Neural crest cell (in vitro differentiated cells): ENCODE measurements at regions not wholly inside any gene's neighbourhood (a gene's known extent, or its start where the extent isn't known, plus 50 kb on each side); places are given as distances from the start of the nearest gene placed in this dataset.

ENCODE experiments used
- DNase-seq: peaks from one replicate; pipeline ENCODE4 v3.0.0; 2021; ENCODE audit warnings: low read depth, mixed read lengths, low spot score
- H3K27ac Mint-ChIP-seq: one replicate; pipeline ENCODE4 v1.8.0; 2021; ENCODE audit warnings: mild to moderate bottlenecking, mixed read lengths; ENCODE audit not compliant: unreplicated experiment
- H3K27me3 Mint-ChIP-seq: 2 replicates; pipeline ENCODE4 v1.8.0; 2021; ENCODE audit warnings: low read depth, mild to moderate bottlenecking, mixed read lengths
- H3K36me3 Mint-ChIP-seq: 2 replicates; pipeline ENCODE4 v1.8.0; 2021; ENCODE audit warnings: low read depth, mild to moderate bottlenecking, mixed read lengths
- H3K4me1 Mint-ChIP-seq: 2 replicates; pipeline ENCODE4 v1.8.0; 2021; ENCODE audit warnings: mixed read lengths
- H3K4me3 Mint-ChIP-seq: one replicate; pipeline ENCODE4 v1.8.0; 2021; ENCODE audit warnings: mild to moderate bottlenecking, mixed read lengths
- H3K9me3 Mint-ChIP-seq: 2 replicates; pipeline ENCODE4 v1.8.0; 2021; ENCODE audit warnings: mixed read lengths
- TF ChIP-seq, protein P1 (sequence below): fragments of 200-600 bp; sonication (generic); conservative IDR thresholded peaks from 2 replicates; pipeline ENCODE4 v1.5.0; 2021; ENCODE audit warnings: antibody characterized with exemption, mild to moderate bottlenecking

DNA sequence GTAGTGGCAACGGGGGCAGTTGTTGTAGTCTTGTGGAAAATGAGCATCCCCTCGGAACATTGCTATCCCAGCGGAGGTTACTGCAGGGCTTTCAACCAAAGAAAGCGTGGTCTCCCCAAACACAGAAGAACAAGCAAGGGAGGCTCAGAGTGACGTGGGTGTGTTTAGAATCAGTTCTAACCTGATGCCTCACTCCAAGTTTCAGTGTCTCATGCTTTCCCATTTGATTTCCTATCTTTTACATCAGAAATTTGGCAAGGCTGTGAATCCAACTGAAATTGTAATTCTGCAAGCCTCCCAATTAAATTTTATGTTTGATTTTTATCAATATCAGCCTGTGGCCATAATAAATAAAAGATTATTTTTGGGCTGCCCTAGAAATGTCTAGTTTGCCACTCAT lies 156.1 kb upstream of the LNX1 start:
- Mint-ChIP-seq H3K27me3 (peaks cover 8% of the 10 kb centered on the region), H3K9me3 (no peaks in the 10 kb centered on the region), H3K4me3 (no peak overlapping the region), H3K27ac (no peak overlapping the region), H3K4me1 (no peaks in the 10 kb centered on the region), H3K36me3 (no peaks in the 10 kb centered on the region)
- no peak for DNase-seq
- TF ChIP-seq, protein P1, sequence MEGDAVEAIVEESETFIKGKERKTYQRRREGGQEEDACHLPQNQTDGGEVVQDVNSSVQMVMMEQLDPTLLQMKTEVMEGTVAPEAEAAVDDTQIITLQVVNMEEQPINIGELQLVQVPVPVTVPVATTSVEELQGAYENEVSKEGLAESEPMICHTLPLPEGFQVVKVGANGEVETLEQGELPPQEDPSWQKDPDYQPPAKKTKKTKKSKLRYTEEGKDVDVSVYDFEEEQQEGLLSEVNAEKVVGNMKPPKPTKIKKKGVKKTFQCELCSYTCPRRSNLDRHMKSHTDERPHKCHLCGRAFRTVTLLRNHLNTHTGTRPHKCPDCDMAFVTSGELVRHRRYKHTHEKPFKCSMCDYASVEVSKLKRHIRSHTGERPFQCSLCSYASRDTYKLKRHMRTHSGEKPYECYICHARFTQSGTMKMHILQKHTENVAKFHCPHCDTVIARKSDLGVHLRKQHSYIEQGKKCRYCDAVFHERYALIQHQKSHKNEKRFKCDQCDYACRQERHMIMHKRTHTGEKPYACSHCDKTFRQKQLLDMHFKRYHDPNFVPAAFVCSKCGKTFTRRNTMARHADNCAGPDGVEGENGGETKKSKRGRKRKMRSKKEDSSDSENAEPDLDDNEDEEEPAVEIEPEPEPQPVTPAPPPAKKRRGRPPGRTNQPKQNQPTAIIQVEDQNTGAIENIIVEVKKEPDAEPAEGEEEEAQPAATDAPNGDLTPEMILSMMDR = no peak

GRCh38 chr4:53744446-53745160 lies 153.3 kb upstream of the LNX1 start:
- no peak overlapping the region for H3K4me3 Mint-ChIP-seq
- DNase-seq = no peak

GRCh38 chr4:53734584-53735353 lies 143.5 kb upstream of the LNX1 start:
- Mint-ChIP-seq H3K9me3 (no peaks in the 10 kb centered on the region), H3K27me3 (peaks cover 2% of the 10 kb centered on the region), H3K4me3 (no peak overlapping the region), H3K36me3 (peaks cover 3% of the 10 kb centered on the region), H3K4me1 (no peaks in the 10 kb centered on the region), H3K27ac (no peak overlapping the region)
- no peak for DNase-seq
- TF ChIP-seq, protein P1 = no peak

More at GRCh38 chr4:53744446-53745160, 153.3 kb upstream of the LNX1 start:
- TF ChIP-seq, protein P1 = no peak
- H3K9me3 Mint-ChIP-seq = no peaks in the 10 kb centered on the region
- H3K27me3 Mint-ChIP-seq = peaks cover 8% of the 10 kb centered on the region
- no peaks in the 10 kb centered on the region for H3K36me3 Mint-ChIP-seq
- H3K27ac Mint-ChIP-seq = no peak overlapping the region
- H3K4me1 Mint-ChIP-seq = no peaks in the 10 kb centered on the region

GRCh38 chr4:53734182-53734581 lies 142.9 kb upstream of the LNX1 start:
- Mint-ChIP-seq H3K27me3 (peaks cover 2% of the 10 kb centered on the region), H3K4me3 (no peak overlapping the region), H3K36me3 (peaks cover 3% of the 10 kb centered on the region), H3K9me3 (no peaks in the 10 kb centered on the region), H3K4me1 (no peaks in the 10 kb centered on the region), H3K27ac (no peak overlapping the region)
- TF ChIP-seq, protein P1 = no peak
- DNase-seq = no peak

DNA sequence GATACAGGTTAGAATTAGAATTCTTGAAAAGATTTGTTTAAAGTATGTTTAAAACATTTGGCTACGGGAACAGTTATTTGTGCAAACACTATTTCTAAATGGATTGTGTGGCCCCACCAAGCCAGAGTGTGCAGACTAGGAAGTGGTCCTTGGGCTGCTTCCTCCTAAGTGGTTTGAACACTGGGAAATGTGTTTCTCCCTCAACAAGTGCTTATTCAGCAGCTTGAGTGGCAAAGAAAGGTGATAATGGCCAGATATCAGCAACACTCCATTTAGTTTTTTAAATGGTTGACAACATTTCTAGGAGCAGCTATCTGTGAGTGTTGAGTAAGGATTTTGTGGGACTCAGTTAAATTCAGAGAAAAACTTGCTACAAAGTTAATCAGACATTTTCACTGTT lies 141.4 kb upstream of the LNX1 start:
- Mint-ChIP-seq H3K36me3 (peaks cover 3% of the 10 kb centered on the region), H3K27ac (no peak overlapping the region), H3K9me3 (no peaks in the 10 kb centered on the region), H3K4me1 (no peaks in the 10 kb centered on the region), H3K4me3 (no peak overlapping the region), H3K27me3 (peaks cover 2% of the 10 kb centered on the region)
- DNase-seq = no peak
- TF ChIP-seq, protein P1 = no peak
